IMR-90 (cell line): ENCODE measurements at regions not wholly inside any gene's neighbourhood (a gene's known extent, or its start where the extent isn't known, plus 50 kb on each side); places are given as distances from the start of the nearest gene placed in this dataset.

Source experiments
- ATAC-seq: fragments of 200-7000 bp; cut with Tn5 transposase; 2 replicates; pipeline ENCODE4 v1.9.1; 2020; ENCODE audit warnings: low read depth, mild to moderate bottlenecking, moderate library complexity
- BruUV-seq: library from RNA; stranded (reverse); fragments of 400-500 nt; replicated peaks from 2 replicates; lab custom pipeline; 2021; lab: Mats Ljungman, UMichigan
- CTCF ChIA-PET: fragments of 300-600 bp; formaldehyde crosslinking; extraction: SDS; loops from one replicate; lab custom pipeline; 2021; ENCODE audit warnings: antibody characterized with exemption; lab: Yijun Ruan, JAX
- POLR2A ChIA-PET: fragments of 300-600 bp; sonication (Branson Sonifier 250); formaldehyde crosslinking; loops from one replicate; lab custom pipeline; 2022; ENCODE audit warnings: antibody characterized with exemption; ENCODE audit not compliant: unreplicated experiment; lab: Charles Lee
- DNase-seq: peaks from one replicate; pipeline ENCODE4 v3.0.0; 2013
- H2AFZ ChIP-seq: replicated peaks from 2 replicates; pipeline ENCODE3; 2013; ENCODE audit warnings: low read length, mild to moderate bottlenecking; ENCODE audit not compliant: poor library complexity
- H2AK5ac ChIP-seq: 2 replicates; pipeline ENCODE4 v1.6.1; 2013; ENCODE audit warnings: low read depth, low read length, inconsistent platforms
- H2AK9ac ChIP-seq: replicated peaks from 2 replicates; pipeline ENCODE3; 2013; ENCODE audit warnings: mild to moderate bottlenecking, low read depth, low read length, moderate library complexity; ENCODE audit not compliant: poor library complexity
- H2BK120ac ChIP-seq: 2 replicates; pipeline ENCODE4 v1.6.1; 2013; ENCODE audit warnings: low read depth, low read length, inconsistent platforms
- H2BK15ac ChIP-seq: 3 replicates; pipeline ENCODE4 v1.6.1; 2013; ENCODE audit warnings: low read depth, low read length, inconsistent platforms
- H2BK20ac ChIP-seq: 2 replicates; pipeline ENCODE4 v1.6.1; 2013; ENCODE audit warnings: low read depth, mild to moderate bottlenecking, inconsistent platforms, low read length, moderate library complexity
- H2BK5ac ChIP-seq: 2 replicates; pipeline ENCODE4 v1.6.1; 2013; ENCODE audit warnings: mild to moderate bottlenecking, low read depth, low read length, inconsistent platforms; ENCODE audit not compliant: poor library complexity, severe bottlenecking
- H3K14ac ChIP-seq: replicated peaks from 2 replicates; pipeline ENCODE4 v1.6.1; 2013; ENCODE audit warnings: low read depth, low read length, inconsistent platforms
- H3K18ac ChIP-seq: 2 replicates; pipeline ENCODE4 v1.6.1; 2013; ENCODE audit warnings: low read depth, low read length, control low read depth
- H3K23ac ChIP-seq: 2 replicates; pipeline ENCODE4 v1.6.1; 2013; ENCODE audit warnings: low read depth, low read length, inconsistent platforms
- H3K27ac ChIP-seq: 2 replicates; pipeline ENCODE4 v1.5.1; 2013; ENCODE audit warnings: mild to moderate bottlenecking, control low read depth, low read length; ENCODE audit not compliant: insufficient read depth
- H3K27me3 ChIP-seq: 2 replicates; pipeline ENCODE4 v1.6.1; 2013; ENCODE audit warnings: low read length; ENCODE audit not compliant: control insufficient read depth, insufficient read depth
- H3K36me3 ChIP-seq: 2 replicates; pipeline ENCODE4 v1.6.1; 2013; ENCODE audit warnings: low read length, mixed read lengths; ENCODE audit not compliant: control insufficient read depth, insufficient read depth
- H3K4ac ChIP-seq: 2 replicates; pipeline ENCODE4 v1.6.1; 2013; ENCODE audit warnings: low read depth, low read length, inconsistent platforms
- H3K4me1 ChIP-seq: 2 replicates; pipeline ENCODE4 v1.6.1; 2013; ENCODE audit warnings: low read length, mixed read lengths; ENCODE audit not compliant: control insufficient read depth, insufficient read depth
- H3K4me2 ChIP-seq: 2 replicates; pipeline ENCODE4 v1.6.1; 2013; ENCODE audit warnings: low read depth, mild to moderate bottlenecking, control low read depth, low read length, moderate library complexity
- H3K4me3 ChIP-seq: 2 replicates; pipeline ENCODE4 v1.5.1; 2013; ENCODE audit warnings: low read depth, mild to moderate bottlenecking, control low read depth, low read length, moderate library complexity; ENCODE audit not compliant: insufficient read depth
- H3K56ac ChIP-seq: 2 replicates; pipeline ENCODE4 v1.6.1; 2013; ENCODE audit warnings: low read length, inconsistent platforms; ENCODE audit not compliant: insufficient read depth; ENCODE audit errors: extremely low read depth
- H3K79me1 ChIP-seq, 2 experiments: 2 replicates each; pipeline ENCODE4 v1.6.1; 2013; ENCODE audit warnings: low read length in 2 of 2, inconsistent platforms in 1 of 2, low read depth in 1 of 2
- H3K9ac ChIP-seq: 2 replicates; pipeline ENCODE4 v1.6.1; 2013; ENCODE audit warnings: low read depth, low read length, control low read depth
- H3K9me1 ChIP-seq: 2 replicates; pipeline ENCODE4 v1.6.1; 2013; ENCODE audit warnings: low read length, inconsistent platforms; ENCODE audit not compliant: insufficient read depth
- H3K9me3 ChIP-seq: 2 replicates; pipeline ENCODE4 v1.6.1; 2013; ENCODE audit warnings: low read length; ENCODE audit not compliant: control insufficient read depth, insufficient read depth
- H4K20me1 ChIP-seq: 2 replicates; pipeline ENCODE4 v1.6.1; 2013; ENCODE audit warnings: low read length, inconsistent platforms; ENCODE audit not compliant: insufficient read depth
- H4K5ac ChIP-seq: 2 replicates; pipeline ENCODE4 v1.6.1; 2013; ENCODE audit warnings: mild to moderate bottlenecking, low read depth, low read length, control low read depth
- H4K8ac ChIP-seq, 2 experiments: 2 replicates each; pipeline ENCODE4 v1.6.1; 2013; ENCODE audit warnings: low read depth in 2 of 2, low read length in 2 of 2, control low read depth in 1 of 2, inconsistent platforms in 1 of 2
- H4K91ac ChIP-seq: 2 replicates; pipeline ENCODE4 v1.6.1; 2013; ENCODE audit warnings: low read depth, low read length, inconsistent platforms; ENCODE audit not compliant: insufficient read depth
- BHLHE40 ChIP-seq: fragments of 150-350 bp; IDR thresholded peaks from 2 replicates; pipeline ENCODE4 v1.6.1; 2016; ENCODE audit warnings: mild to moderate bottlenecking, low read depth, low read length
- ELK1 ChIP-seq: fragments of 150-350 bp; IDR thresholded peaks from 2 replicates; pipeline ENCODE4 v1.6.1; 2016; ENCODE audit warnings: low read depth, mild to moderate bottlenecking, low read length, moderate library complexity, borderline replicate concordance
- POLR2A ChIP-seq: IDR thresholded peaks from 2 replicates; pipeline ENCODE4 v1.6.1; 2012; ENCODE audit warnings: mild to moderate bottlenecking, low read depth, low read length
- RAD21 ChIP-seq: IDR thresholded peaks from 2 replicates; pipeline ENCODE4 v1.6.1; 2012; ENCODE audit warnings: low read length, improper control_type of control experiment
- RFX5 ChIP-seq: IDR thresholded peaks from 2 replicates; pipeline ENCODE4 v1.8.0; 2012; ENCODE audit warnings: low read depth, mild to moderate bottlenecking, low read length, moderate library complexity
- WGBS, 2 experiments: methylation state at CpG; one replicate each; pipeline versions ENCODE4 v1.1.5 to v1.1.7; 2013; ENCODE audit warnings: missing lambda C conversion rate in 2 of 2; ENCODE audit not compliant: insufficient read length in 1 of 2; ENCODE audit errors: extremely low coverage in 2 of 2; 5-methylcytosine and 5-hydroxymethylcytosine counted together
- dilution Hi-C: fragments of 300-500 bp; cut with HindIII; formaldehyde crosslinking; loops from one replicate; pipeline ENCODE4 v1.14.3; 2018; ENCODE audit warnings: low sequenced_read_pairs; ENCODE audit not compliant: unreplicated experiment
- in situ Hi-C: fragments of 300-500 bp; cut with MboI; formaldehyde crosslinking; loops from 3 replicates; pipeline ENCODE4 v1.14.3; 2019; ENCODE audit warnings: low sequenced_read_pairs, inconsistent platforms, mixed read lengths
- intact Hi-C: fragments of 100-400 bp; cut with micrococcal nuclease; formaldehyde crosslinking; loops from 2 replicates; pipeline ENCODE4 v1.10.0; 2022
- TF ChIP-seq, protein P1 (sequence below): conservative IDR thresholded peaks from 2 replicates; pipeline ENCODE4 v1.5.1; 2012; ENCODE audit warnings: mild to moderate bottlenecking, low read depth, low read length, improper control_type of control experiment

- no peak overlapping the region for H4K8ac ChIP-seq
Observed at GRCh38 chr6:90913266-90913960, 326.5 kb upstream of the MAP3K7 start.

More at GRCh38 chr6:90913266-90913960, 326.5 kb upstream of the MAP3K7 start:
- no peak overlapping the region for H2BK120ac ChIP-seq
- ChIA-PET CTCF (interaction anchor here (0.5 kb wide), 1 partner anchor 28 kb away, joined by 3 read pairs; no protein-coding TSS in a partner anchor), POLR2A (no interaction called here)
- H4K91ac ChIP-seq, result no peak overlapping the region
- dilution Hi-C loops, result no loop called here
- no peak overlapping the region for H3K23ac ChIP-seq
- H3K9me1 ChIP-seq, result no peaks in the 10 kb centered on the region
- no peak overlapping the region for H3K4me2 ChIP-seq
- no peak for TF ChIP-seq POLR2A
- no peak for TF ChIP-seq ELK1
- no peak for TF ChIP-seq RAD21
- no peak for TF ChIP-seq RFX5
- TF ChIP-seq, protein P1, sequence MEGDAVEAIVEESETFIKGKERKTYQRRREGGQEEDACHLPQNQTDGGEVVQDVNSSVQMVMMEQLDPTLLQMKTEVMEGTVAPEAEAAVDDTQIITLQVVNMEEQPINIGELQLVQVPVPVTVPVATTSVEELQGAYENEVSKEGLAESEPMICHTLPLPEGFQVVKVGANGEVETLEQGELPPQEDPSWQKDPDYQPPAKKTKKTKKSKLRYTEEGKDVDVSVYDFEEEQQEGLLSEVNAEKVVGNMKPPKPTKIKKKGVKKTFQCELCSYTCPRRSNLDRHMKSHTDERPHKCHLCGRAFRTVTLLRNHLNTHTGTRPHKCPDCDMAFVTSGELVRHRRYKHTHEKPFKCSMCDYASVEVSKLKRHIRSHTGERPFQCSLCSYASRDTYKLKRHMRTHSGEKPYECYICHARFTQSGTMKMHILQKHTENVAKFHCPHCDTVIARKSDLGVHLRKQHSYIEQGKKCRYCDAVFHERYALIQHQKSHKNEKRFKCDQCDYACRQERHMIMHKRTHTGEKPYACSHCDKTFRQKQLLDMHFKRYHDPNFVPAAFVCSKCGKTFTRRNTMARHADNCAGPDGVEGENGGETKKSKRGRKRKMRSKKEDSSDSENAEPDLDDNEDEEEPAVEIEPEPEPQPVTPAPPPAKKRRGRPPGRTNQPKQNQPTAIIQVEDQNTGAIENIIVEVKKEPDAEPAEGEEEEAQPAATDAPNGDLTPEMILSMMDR, result no peak
- TF ChIP-seq BHLHE40, result no peak
- in situ Hi-C loops, result no loop called here
- H2BK20ac ChIP-seq, result no peak overlapping the region
- H2AFZ ChIP-seq, result no peak overlapping the region
- no peak overlapping the region for H4K5ac ChIP-seq
- no peaks in the 10 kb centered on the region for H3K36me3 ChIP-seq
- no peaks in the 10 kb centered on the region for H3K27me3 ChIP-seq
- no peak overlapping the region for H2AK5ac ChIP-seq
- H3K9ac ChIP-seq, result no peak overlapping the region
- H3K27ac ChIP-seq, result no peak overlapping the region
- H3K14ac ChIP-seq, result no peak overlapping the region
- H3K79me1 ChIP-seq, result no peaks in the 10 kb centered on the region
- BruUV-seq, result no TSS peak
- no peak overlapping the region for H3K18ac ChIP-seq
- intact Hi-C loops, result no loop called here
- no peak overlapping the region for H2BK5ac ChIP-seq
- no peaks in the 10 kb centered on the region for H3K9me3 ChIP-seq
- no peak overlapping the region for H3K4ac ChIP-seq
- no peaks in the 10 kb centered on the region for H3K4me1 ChIP-seq
- H3K4me3 ChIP-seq, result no peak overlapping the region
- ATAC-seq, result no peak
- no peak overlapping the region for H2BK15ac ChIP-seq
- no peaks in the 10 kb centered on the region for H4K20me1 ChIP-seq
- H2AK9ac ChIP-seq, result no peak overlapping the region
- DNase-seq, result no peak
- WGBS, 2 experiments, result no CpG with 5 or more reads among the region's 2 CpGs
- H3K56ac ChIP-seq, result no peak overlapping the region
